Gastroesophageal sphincter (tissue), 3 donors: ENCODE measurements at regions not wholly inside any gene's neighbourhood (a gene's known extent, or its start where the extent isn't known, plus 50 kb on each side); places are given as distances from the start of the nearest gene placed in this dataset.

Experiments
- EP300 ChIP-seq: sonication (generic); formaldehyde crosslinking; IDR thresholded peaks from one replicate; pipeline ENCODE4 v1.6.1; 2017; ENCODE audit warnings: antibody characterized with exemption, mild to moderate bottlenecking
- POLR2A ChIP-seq, 2 donors: fragments of 450-650 bp; IDR thresholded peaks; one replicate each; pipeline ENCODE4 v1.6.1; 2017; ENCODE audit warnings: antibody characterized with exemption in 2 of 2, mild to moderate bottlenecking in 2 of 2, moderate library complexity in 1 of 2
- POLR2AphosphoS5 ChIP-seq: sonication (generic); formaldehyde crosslinking; IDR thresholded peaks from one replicate; pipeline ENCODE4 v1.6.1; 2017; ENCODE audit warnings: antibody characterized with exemption
- TF ChIP-seq, protein P1 (sequence below), 4 experiments: fragments of 200-600 bp in 2 of 4; fragments of 450-650 bp in 2 of 4; sonication (generic) in 1 of 4; IDR thresholded peaks; one replicate each; pipeline ENCODE4 v1.5.1; 2017 to 2019; ENCODE audit warnings: antibody characterized with exemption in 4 of 4, mild to moderate bottlenecking in 2 of 4, moderate library complexity in 2 of 4

DNA sequence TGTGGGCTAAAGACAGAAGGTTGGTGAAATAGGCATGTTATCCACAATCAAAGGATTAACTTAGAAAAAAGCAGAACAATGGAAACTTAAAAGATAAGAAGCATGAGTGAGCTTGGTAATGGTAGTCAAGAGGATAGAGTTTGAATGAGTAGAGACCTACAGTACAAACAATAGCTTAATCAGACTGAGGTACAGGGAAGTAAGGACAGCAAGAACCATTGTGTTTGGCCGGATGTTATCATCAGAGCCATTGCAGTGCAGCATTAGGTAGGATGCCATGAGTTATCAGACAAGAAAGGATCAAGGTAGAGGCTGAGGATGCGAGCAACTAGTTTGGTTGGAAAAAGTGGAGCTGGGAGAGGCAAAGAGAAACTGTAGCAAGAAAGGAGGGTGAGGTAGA lies 353.3 kb upstream of the VSTM2A start:
- TF ChIP-seq POLR2AphosphoS5 (no peak), POLR2A (IDR thresholded peaks at IDR 0.05) (no peak), EP300 (no peak)
- TF ChIP-seq, protein P1, sequence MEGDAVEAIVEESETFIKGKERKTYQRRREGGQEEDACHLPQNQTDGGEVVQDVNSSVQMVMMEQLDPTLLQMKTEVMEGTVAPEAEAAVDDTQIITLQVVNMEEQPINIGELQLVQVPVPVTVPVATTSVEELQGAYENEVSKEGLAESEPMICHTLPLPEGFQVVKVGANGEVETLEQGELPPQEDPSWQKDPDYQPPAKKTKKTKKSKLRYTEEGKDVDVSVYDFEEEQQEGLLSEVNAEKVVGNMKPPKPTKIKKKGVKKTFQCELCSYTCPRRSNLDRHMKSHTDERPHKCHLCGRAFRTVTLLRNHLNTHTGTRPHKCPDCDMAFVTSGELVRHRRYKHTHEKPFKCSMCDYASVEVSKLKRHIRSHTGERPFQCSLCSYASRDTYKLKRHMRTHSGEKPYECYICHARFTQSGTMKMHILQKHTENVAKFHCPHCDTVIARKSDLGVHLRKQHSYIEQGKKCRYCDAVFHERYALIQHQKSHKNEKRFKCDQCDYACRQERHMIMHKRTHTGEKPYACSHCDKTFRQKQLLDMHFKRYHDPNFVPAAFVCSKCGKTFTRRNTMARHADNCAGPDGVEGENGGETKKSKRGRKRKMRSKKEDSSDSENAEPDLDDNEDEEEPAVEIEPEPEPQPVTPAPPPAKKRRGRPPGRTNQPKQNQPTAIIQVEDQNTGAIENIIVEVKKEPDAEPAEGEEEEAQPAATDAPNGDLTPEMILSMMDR (IDR thresholded peaks at IDR 0.05), result no peak
